Mesendoderm (in vitro differentiated cells): ENCODE measurements at regions not wholly inside any gene's neighbourhood (a gene's known extent, or its start where the extent isn't known, plus 50 kb on each side); places are given as distances from the start of the nearest gene placed in this dataset.

Source experiments
- DNase-seq: peaks from one replicate; pipeline ENCODE4 v3.0.0; 2013
- H2AK5ac ChIP-seq: 2 replicates; pipeline ENCODE4 v1.6.1; 2013; ENCODE audit warnings: low read length, inconsistent platforms
- H2BK120ac ChIP-seq: 2 replicates; pipeline ENCODE4 v1.6.1; 2013; ENCODE audit warnings: low read depth, mild to moderate bottlenecking, low read length, moderate library complexity, mixed read lengths
- H2BK15ac ChIP-seq: replicated peaks from 2 replicates; pipeline ENCODE4 v1.6.1; 2013; ENCODE audit warnings: low read depth, mild to moderate bottlenecking, moderate library complexity
- H2BK5ac ChIP-seq: 2 replicates; pipeline ENCODE4 v1.6.1; 2013; ENCODE audit warnings: low read length, inconsistent platforms
- H3K18ac ChIP-seq: 2 replicates; pipeline ENCODE4 v1.6.1; 2013; ENCODE audit warnings: mild to moderate bottlenecking, low read length, mixed read lengths
- H3K23ac ChIP-seq: one replicate; pipeline ENCODE4 v1.6.1; 2013; ENCODE audit warnings: low read length
- H3K27ac ChIP-seq: 2 replicates; pipeline ENCODE4 v1.5.1; 2013; ENCODE audit warnings: low read depth, mild to moderate bottlenecking, inconsistent platforms, low read length, moderate library complexity
- H3K27me3 ChIP-seq: 2 replicates; pipeline ENCODE4 v1.6.1; 2013; ENCODE audit warnings: low read length, control low read depth, mild to moderate bottlenecking, inconsistent platforms; ENCODE audit not compliant: insufficient read depth, poor library complexity
- H3K36me3 ChIP-seq: 2 replicates; pipeline ENCODE4 v1.6.1; 2013; ENCODE audit warnings: low read length, inconsistent platforms; ENCODE audit not compliant: control insufficient read depth, insufficient read depth
- H3K4ac ChIP-seq: one replicate; pipeline ENCODE4 v1.6.1; 2013; ENCODE audit warnings: low read depth, mild to moderate bottlenecking, low read length, moderate library complexity
- H3K4me1 ChIP-seq: 2 replicates; pipeline ENCODE4 v1.6.1; 2013; ENCODE audit warnings: low read depth, low read length, inconsistent platforms; ENCODE audit not compliant: control insufficient read depth
- H3K4me2 ChIP-seq: 2 replicates; pipeline ENCODE4 v1.6.1; 2013; ENCODE audit warnings: low read length
- H3K4me3 ChIP-seq: 2 replicates; pipeline ENCODE4 v1.5.1; 2013; ENCODE audit warnings: mild to moderate bottlenecking, low read length
- H3K56ac ChIP-seq: one replicate; pipeline ENCODE4 v1.6.1; 2013; ENCODE audit warnings: low read length
- H3K79me1 ChIP-seq: 2 replicates; pipeline ENCODE4 v1.6.1; 2013; ENCODE audit warnings: low read length, inconsistent platforms
- H3K79me2 ChIP-seq: 2 replicates; pipeline ENCODE4 v1.6.1; 2013; ENCODE audit warnings: mild to moderate bottlenecking, low read length; ENCODE audit not compliant: control insufficient read depth, insufficient read depth
- H3K9ac ChIP-seq: 2 replicates; pipeline ENCODE4 v1.6.1; 2013; ENCODE audit warnings: low read length, inconsistent platforms
- H4K5ac ChIP-seq: one replicate; pipeline ENCODE4 v1.6.1; 2013; ENCODE audit warnings: low read length
- H4K8ac ChIP-seq: one replicate; pipeline ENCODE4 v1.6.1; 2013; ENCODE audit warnings: low read depth, mild to moderate bottlenecking, control low read depth, low read length, moderate library complexity
- WGBS: extraction: QIAGEN DNeasy Blood & Tissue Kit; methylation state at CpG from one replicate; pipeline ENCODE4 v1.1.7; 2013; ENCODE audit warnings: low lambda C conversion rate, missing lambda C conversion rate; ENCODE audit not compliant: insufficient coverage; ENCODE audit errors: extremely low coverage; 5-methylcytosine and 5-hydroxymethylcytosine counted together

DNA sequence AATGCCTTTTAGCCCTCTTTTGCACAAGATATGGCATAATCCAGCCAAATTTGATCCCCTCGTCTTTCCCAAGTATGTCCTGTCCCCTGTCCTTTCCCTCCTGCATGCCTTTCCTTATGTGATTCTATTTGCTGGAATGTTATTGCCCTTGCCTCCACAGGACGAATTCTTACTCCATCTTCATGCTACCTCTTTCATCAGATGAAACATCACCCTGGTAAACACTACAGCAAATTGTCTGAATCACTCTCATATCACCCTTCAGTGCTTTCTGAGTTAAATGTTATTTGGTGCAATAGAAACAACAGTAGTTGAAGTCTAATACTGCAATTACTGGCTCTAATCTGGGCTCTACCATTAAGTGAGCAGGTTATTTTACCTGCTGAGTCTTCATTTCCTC lies 52.2 kb upstream of the FAT1 start:
- no peak overlapping the region for H2AK5ac ChIP-seq
- no peak overlapping the region for H2BK5ac ChIP-seq
- no peaks in the 10 kb centered on the region for H3K79me2 ChIP-seq
- no peaks in the 10 kb centered on the region for H3K36me3 ChIP-seq
- H3K79me1 ChIP-seq: no peaks in the 10 kb centered on the region
- H2BK15ac ChIP-seq: no peak overlapping the region
- H3K56ac ChIP-seq: no peak overlapping the region
- H3K4ac ChIP-seq: no peak overlapping the region
- H4K8ac ChIP-seq: no peak overlapping the region
- H3K18ac ChIP-seq: no peak overlapping the region
- H3K23ac ChIP-seq: no peak overlapping the region
- DNase-seq: no peak
- no CpG with 5 or more reads among the region's 2 CpGs for WGBS
- H3K27me3 ChIP-seq: no peaks in the 10 kb centered on the region
- no peak overlapping the region for H3K4me3 ChIP-seq
- H4K5ac ChIP-seq: no peak overlapping the region
- no peak overlapping the region for H3K4me2 ChIP-seq
- no peak overlapping the region for H2BK120ac ChIP-seq
- no peak overlapping the region for H3K27ac ChIP-seq
- no peak overlapping the region for H3K9ac ChIP-seq
- no peaks in the 10 kb centered on the region for H3K4me1 ChIP-seq

DNA sequence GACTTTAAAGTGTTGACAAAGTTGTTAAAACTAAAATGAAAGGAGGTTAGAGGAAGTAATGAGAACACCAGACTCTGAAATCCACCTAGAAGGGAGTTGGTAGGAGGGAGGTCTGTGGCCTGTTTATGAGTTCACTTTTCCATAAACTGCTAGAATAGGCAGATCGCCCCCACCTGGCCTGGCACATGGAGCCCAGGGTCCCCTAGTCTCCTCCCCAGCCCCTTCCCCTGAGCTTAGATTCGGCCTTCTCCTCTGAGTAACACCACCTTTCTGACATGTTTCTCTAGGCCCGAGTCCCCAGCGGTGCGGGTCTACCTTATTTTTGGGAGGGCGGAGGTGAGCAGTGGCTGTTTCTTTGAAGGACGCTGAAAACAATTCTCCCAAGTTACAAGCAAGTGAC lies 54.5 kb upstream of the FAT1 start:
- no peak overlapping the region for H3K9ac ChIP-seq
- no peak overlapping the region for H3K4ac ChIP-seq
- no peaks in the 10 kb centered on the region for H3K79me2 ChIP-seq
- H2BK5ac ChIP-seq: no peak overlapping the region
- no peak overlapping the region for H3K4me2 ChIP-seq
- H2BK15ac ChIP-seq: no peak overlapping the region
- no peak overlapping the region for H3K23ac ChIP-seq
- no peaks in the 10 kb centered on the region for H3K36me3 ChIP-seq
- no peak overlapping the region for H3K27ac ChIP-seq
- H3K18ac ChIP-seq: no peak overlapping the region
- H2AK5ac ChIP-seq: no peak overlapping the region
- H4K8ac ChIP-seq: no peak overlapping the region
- DNase-seq: no peak
- no peak overlapping the region for H4K5ac ChIP-seq
- no peak overlapping the region for H2BK120ac ChIP-seq
- no peaks in the 10 kb centered on the region for H3K79me1 ChIP-seq
- WGBS: no CpG with 5 or more reads among the region's 7 CpGs
- no peaks in the 10 kb centered on the region for H3K27me3 ChIP-seq
- H3K4me1 ChIP-seq: no peaks in the 10 kb centered on the region
- no peak overlapping the region for H3K4me3 ChIP-seq
- no peak overlapping the region for H3K56ac ChIP-seq

DNA sequence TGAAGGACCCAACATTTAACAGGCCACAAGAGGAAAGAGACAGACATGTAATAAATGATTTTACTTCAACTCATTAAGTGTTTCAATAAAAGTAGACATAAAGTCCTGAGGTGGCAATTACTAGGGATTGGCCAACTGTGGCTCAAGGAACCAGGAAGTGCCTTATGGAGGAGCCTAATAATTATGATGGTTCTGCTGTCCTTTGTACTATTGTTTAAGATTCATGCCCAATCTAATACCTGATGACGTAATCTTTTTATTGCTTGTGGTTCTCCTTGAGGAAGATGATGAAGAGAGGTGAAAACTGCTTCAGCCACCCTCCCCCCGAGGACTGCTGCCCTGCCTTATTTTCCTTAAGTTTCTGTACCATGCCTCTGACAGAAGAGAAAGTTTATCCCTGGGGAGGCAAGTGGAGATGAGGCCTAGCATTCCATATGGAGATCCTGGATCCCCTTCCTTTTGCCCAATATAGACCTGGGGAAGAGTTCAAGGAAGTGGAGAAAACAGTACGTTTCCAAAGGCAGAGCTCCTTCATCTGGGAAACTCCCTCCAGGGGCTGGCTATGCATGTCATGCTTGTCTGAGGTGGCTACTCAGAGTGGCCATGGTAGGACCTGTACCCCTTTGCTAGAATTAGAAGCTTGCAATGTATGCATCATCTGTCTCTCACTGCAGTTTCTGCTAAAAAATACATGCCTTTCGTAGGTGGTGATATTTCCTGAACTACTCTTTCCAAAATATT lies 56.8 kb upstream of the FAT1 start:
- WGBS: no CpG with 5 or more reads among the region's 4 CpGs
- H3K79me1 ChIP-seq: no peaks in the 10 kb centered on the region

DNA sequence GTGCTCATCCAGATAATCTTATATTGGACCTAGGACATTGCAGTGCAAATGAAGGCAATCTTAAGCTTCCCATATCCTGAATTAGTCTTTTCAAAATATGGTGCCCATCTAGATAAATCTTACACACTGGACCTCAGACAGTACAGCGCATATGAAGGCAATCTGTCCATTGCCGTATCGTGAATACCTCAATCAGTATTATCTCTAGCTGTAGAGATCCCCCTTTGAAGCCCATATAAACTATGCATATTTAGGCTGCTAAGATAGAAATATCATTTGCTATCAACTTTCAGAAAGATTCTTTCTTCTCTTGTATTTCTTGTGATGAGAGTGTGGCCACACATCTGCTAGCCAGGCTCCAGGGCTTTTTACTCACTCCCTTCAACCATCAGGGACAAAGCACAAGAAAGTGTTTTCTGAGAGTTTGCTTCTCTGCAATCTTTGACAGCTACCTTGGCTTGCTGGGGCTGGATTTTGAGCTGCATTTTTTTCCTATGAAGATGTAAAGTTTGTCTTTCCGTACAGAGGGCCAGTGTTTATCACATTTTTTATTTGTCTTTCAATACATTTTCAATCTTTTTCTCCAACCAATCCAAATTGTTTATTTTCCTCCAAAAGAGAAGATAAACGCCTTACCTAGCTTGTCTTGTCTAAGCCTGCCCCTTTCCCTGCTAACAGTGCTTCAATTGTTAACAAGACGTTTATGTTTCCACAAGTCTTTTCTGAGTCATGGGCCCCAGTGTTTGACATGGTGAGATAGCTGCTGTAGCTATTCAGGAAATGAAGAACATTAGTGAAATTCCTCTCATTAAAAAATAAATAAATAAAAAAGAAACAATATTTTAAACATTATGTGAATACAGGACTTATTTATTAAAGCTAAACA lies 57.6 kb upstream of the FAT1 start:
- Histone ChIP-seq H3K4me3 (no peak overlapping the region), H3K18ac (no peak overlapping the region), H2BK120ac (no peak overlapping the region), H3K79me2 (no peaks in the 10 kb centered on the region), H3K23ac (no peak overlapping the region), H2BK5ac (no peak overlapping the region), H3K9ac (no peak overlapping the region), H4K8ac (no peak overlapping the region), H3K36me3 (no peaks in the 10 kb centered on the region), H3K56ac (no peak overlapping the region), H3K79me1 (no peaks in the 10 kb centered on the region), H3K27ac (no peak overlapping the region), H3K4me1 (no peaks in the 10 kb centered on the region), H3K4me2 (no peak overlapping the region), H2BK15ac (no peak overlapping the region), H3K27me3 (no peaks in the 10 kb centered on the region), H3K4ac (no peak overlapping the region), H4K5ac (no peak overlapping the region), H2AK5ac (no peak overlapping the region)
- no peak for DNase-seq
- WGBS: no CpG with 5 or more reads among the region's 6 CpGs

More for the DNA sequence above, 56.8 kb upstream of the FAT1 start:
- H3K56ac ChIP-seq: no peak overlapping the region
- no peak overlapping the region for H3K23ac ChIP-seq
- no peaks in the 10 kb centered on the region for H3K79me2 ChIP-seq
- no peak overlapping the region for H3K18ac ChIP-seq
- H2BK120ac ChIP-seq: no peak overlapping the region
- H3K4ac ChIP-seq: no peak overlapping the region
- H3K9ac ChIP-seq: no peak overlapping the region
- H3K4me3 ChIP-seq: no peak overlapping the region
- no peak for DNase-seq
- H2BK5ac ChIP-seq: no peak overlapping the region
- H3K4me1 ChIP-seq: no peaks in the 10 kb centered on the region
- no peak overlapping the region for H3K27ac ChIP-seq
- no peak overlapping the region for H2AK5ac ChIP-seq
- no peak overlapping the region for H4K8ac ChIP-seq
- H3K36me3 ChIP-seq: no peaks in the 10 kb centered on the region
- H4K5ac ChIP-seq: no peak overlapping the region
- H3K27me3 ChIP-seq: no peaks in the 10 kb centered on the region
- no peak overlapping the region for H3K4me2 ChIP-seq
- H2BK15ac ChIP-seq: no peak overlapping the region

DNA sequence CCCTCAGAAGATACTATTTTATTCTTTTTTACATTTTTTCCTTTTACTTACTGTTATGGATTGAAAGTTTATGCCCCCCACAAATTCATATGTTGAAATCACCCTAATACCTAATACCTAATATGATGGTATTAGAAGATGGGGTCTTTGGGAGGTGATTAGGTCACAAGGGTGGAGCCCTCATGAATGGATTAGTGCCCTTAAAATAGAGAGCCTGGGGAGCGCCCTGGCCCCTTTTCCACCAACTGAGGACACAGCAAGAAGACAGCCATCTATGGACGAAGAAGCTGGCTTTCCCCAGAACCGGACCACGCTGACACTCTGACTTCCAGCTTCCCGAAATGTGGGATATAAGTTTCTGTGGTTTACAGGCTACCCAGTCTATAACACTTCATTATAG lies 58.6 kb upstream of the FAT1 start:
- no CpG with 5 or more reads among the region's 5 CpGs for WGBS
- H2BK120ac ChIP-seq: no peak overlapping the region
- no peak overlapping the region for H3K9ac ChIP-seq
- H3K36me3 ChIP-seq: no peaks in the 10 kb centered on the region
- no peak overlapping the region for H2AK5ac ChIP-seq
- no peaks in the 10 kb centered on the region for H3K27me3 ChIP-seq
- no peak overlapping the region for H3K56ac ChIP-seq
- H3K23ac ChIP-seq: no peak overlapping the region
- H3K18ac ChIP-seq: no peak overlapping the region
- H3K4ac ChIP-seq: no peak overlapping the region
- no peaks in the 10 kb centered on the region for H3K4me1 ChIP-seq
- no peaks in the 10 kb centered on the region for H3K79me1 ChIP-seq
- no peaks in the 10 kb centered on the region for H3K79me2 ChIP-seq
- no peak overlapping the region for H3K27ac ChIP-seq
- no peak overlapping the region for H2BK15ac ChIP-seq
- no peak overlapping the region for H2BK5ac ChIP-seq
- no peak overlapping the region for H3K4me3 ChIP-seq
- H4K8ac ChIP-seq: no peak overlapping the region
- no peak overlapping the region for H4K5ac ChIP-seq
- no peak overlapping the region for H3K4me2 ChIP-seq
- no peak for DNase-seq
